Suppressor macrophage treated with lipopolysaccharide for 1 hour (primary cell): ENCODE measurements at regions not wholly inside any gene's neighbourhood (a gene's known extent, or its start where the extent isn't known, plus 50 kb on each side); places are given as distances from the start of the nearest gene placed in this dataset.
"Not testable (repeated sequence)": the region's sequence is repeated elsewhere in the genome, so short reads cannot be mapped to it uniquely, and the experiment has no call there.

Experiments
- DNase-seq, 3 donors: peaks; one replicate each; pipeline ENCODE4 v3.0.0-alpha.2; 2020 to 2022

DNA sequence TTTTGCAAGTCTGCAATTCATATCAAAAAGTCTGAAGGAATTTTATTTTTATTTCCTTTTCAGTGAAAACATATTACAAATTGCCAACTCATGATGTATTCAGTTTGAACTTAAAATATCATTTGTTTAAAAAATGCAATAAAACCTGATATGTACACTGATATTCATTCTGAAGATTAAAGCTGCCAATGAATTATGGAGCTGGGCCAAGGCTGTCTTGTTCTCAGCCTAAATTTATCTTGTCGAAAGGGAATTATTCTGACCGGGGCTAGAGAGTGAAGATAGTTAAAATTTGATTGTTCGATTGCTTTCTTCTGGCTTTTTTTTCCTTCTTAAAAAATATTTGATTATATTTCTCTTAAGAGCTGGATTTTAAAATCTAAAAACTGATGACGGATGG is 54.0 kb upstream of the RBFOX1 start:
- no peak for DNase-seq

DNA sequence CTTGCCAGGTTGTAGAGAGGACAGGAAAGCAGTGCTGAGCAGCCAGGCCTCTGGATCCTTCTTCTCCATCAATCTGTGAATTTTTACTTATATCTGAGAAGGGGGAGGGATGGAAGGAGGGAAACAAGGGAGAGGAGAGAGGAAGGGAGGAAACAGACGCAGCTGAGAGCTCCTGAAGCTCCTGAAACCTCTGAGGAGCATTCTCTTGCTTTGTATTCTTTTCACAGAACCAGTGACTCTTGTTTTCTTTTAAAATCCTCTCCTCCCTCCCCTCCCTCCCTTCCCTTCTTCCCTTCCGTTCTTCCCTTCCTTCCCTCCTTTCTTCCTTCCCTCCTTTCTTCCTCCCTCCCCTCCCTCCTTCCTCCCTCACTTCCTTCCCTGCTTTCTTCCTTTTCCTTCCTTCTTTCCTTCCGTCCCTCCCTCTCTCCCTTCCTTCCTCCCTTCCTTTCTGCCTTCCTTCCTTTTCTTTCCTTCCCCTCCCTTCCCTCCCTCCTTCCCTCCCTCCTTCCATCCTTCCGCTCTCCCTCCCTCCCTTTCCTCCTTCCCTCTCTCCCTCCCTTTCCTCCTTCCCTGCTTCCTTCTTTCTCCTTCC is 60.0 kb upstream of the RBFOX1 start:
- no peak for DNase-seq

DNA sequence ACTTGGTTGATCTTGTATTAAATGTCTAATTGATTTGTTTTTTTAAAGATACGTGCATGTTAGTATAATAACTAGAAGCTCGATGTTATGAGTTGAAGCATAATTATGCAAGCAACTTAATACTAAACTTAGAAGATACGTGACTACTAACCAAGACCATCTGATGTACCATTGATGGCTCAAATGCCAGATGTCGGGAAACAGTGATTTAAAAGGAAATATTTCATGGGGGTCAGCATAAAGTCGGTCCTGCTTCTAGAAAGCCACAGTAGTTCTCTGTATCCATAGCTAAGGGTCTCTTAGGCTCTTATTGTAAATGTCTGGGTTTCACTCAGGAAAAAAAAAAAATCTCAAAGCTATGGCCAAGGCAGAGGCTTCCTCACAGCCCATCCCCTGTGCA is 61.2 kb upstream of the RBFOX1 start:
- no peak for DNase-seq

DNA sequence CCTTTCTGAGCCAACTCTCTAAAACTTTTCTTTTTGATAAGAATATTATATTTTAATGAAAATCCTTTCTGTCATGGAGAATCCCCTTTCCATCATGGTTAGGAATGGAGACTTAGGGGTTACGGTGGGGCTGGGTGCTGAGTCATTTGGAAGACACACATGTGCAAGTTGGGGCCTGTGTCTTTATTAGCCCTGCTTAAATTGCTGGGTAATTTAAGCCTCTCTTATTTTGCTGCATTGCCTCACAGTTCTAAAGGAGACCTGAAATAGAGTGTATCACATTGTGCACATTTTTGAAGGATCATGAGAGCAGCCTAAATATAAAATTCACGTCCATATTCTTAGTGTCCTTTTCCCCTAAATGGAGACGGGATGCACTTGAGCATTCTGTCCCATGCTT is 61.8 kb upstream of the RBFOX1 start:
- DNase-seq: no peak

DNA sequence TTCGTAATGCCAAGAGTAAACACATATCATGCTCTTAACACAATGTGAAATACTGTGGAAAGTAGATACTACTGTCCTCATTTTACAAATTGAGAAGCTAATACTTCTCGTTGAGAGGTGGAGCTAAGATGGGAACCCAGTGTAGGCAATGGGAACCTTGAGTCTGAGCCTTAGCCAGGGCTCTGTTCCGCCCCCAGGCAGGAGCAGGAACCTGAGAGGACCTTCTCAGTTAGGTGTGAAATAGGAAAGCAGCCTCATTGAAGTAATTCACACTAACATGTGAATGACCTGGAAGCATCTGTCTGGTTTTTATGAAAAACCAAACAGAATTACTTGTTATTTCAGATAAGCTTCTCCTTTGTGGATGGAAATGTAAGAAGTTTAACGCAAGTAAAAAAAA is 62.6 kb upstream of the RBFOX1 start:
- no peak for DNase-seq

DNA sequence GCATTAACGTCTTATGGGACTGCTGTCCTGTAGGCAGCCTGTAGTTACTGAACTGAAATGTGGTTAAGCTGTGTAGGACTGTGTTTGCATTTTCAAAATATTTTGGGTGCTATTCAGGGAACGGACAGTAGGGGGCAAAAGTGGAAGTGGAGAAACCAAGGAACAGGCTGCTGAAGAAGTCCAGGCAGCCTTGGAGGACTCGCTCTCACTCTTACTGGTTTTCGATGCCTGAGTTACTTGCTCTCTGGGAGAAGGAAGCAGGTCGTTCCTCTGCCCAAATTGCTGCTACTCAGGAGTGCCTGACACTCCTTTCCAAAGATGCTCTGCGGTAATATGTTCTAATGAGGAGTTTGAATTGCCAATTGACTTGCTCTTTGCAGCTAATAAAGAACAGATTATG is 64.5 kb upstream of the RBFOX1 start:
- DNase-seq: peak; percentile 29 to 50 (median 47)

DNA sequence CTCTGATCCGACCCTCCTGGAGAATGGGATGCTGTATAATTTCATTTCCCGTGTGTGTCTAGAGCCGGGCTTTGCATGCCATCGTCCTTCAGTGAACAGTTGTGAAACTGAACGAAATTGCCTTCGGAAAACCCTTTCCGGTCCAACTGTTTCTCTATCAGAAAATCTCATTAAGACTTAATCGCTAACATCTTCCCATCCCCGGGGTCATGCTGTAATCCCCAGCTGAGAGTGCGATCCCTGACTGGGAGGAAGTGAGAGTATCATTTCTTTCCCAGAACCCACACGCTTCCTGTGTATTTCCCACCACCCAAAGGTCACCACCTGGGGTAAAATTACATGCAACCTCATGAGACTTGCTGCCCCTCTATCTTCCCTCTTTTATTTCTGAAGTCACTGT is 75.6 kb upstream of the RBFOX1 start:
- no peak for DNase-seq

DNA sequence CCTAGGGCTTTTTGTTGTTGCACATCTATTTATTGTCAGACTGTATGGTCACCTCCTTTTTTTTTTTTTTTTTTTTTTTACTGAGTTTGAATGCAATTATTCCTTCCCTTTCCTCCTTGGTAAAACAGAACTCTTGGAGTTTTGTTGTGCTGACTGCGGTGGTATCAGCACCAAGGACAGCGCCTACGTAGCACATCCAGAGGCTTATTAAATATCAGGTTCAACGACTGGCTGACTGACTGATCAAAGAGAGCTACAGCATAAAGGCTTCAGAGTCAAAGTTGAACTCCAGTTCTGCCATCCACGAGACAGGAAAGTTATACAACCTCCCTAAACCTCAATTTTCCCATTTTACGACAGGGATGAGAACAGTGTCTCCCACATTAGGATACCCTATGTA is 86.1 kb upstream of the RBFOX1 start:
- peak in 1 of 3 donors; percentile 2 for DNase-seq

DNA sequence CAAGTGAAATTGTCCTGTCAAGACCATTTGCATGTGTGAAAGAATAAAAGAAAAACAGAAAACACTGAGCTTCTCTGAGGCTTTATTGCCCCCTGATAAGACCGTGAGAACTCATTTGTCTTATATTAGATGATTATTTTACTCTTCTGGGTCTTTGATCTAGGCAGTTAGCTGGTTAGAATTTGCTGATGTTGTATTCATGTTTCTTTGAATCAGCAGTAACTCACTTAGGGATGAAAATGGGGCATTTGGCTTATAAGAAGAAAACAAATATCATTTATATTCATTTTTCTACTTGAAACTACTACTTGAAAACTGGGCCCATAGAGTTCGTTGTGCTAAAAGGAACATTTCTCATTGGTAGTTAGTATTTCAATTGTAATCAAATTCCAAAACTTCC is 93.1 kb upstream of the RBFOX1 start:
- DNase-seq: no peak

DNA sequence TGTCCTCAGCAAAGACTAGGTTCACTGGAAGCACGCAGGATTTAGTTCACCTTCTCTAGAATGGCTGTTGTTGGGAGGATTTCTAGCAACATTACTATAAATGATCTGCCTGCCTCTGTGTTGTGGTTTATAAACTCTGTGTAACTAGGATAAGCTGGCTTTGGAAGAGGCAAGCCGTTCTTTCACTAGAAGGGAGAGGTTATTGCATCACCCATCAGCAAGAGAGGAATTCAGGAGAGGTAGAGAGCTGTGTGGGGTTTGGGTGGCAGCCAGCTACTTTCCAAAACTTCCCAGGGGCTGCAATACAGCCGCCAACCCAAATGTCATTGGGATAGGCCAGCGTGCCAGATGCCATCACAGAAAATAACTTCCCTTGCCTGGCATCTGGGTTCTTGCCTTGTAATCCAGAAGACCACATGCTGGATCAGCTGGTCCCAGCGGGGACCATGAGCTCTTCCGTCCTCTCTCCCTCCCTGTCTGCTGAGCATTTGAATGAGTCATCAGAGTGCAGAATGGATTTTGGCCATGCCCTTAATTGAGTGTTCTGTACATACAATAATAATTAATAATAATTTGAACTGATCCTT is 95.7 kb upstream of the RBFOX1 start:
- no peak for DNase-seq

DNA sequence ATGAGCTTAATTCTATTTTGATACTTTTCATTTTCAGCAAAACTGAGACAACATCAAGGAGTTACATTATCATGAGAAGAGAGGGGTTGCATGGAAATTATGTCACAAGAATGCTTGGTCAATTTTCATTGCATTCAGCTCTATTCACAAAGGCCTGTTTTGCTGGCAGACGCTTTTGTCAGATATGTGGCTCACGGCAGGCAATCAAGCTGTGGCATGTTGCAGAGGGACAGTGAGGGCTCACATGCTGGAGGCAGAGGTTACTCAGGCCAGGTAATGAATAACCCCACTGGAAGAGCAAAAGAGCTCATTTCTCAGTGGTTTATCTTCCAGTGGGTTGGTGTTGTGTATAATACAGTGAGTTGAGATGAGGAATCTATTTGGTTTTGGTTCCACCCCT is 98.7 kb upstream of the RBFOX1 start:
- no peak for DNase-seq

DNA sequence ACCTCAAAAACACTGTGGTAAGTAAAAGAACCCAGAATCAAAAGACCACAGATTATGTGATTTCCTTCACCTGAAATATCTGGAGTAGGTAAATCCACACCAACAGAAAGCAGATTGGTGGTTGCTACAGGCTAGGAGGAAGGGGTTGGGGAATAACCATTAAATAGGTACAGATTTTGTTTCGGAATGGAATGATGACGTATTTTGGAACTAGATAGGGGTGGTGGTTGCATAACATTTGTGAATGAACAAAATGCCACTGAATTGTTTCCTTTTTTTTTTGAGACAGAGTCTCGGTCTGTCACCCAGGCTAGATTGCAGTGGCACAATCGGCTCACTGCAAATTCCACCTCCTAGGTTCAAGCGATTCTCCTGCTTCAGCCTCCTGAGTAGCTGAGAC is 100.9 kb upstream of the RBFOX1 start:
- no peak for DNase-seq

DNA sequence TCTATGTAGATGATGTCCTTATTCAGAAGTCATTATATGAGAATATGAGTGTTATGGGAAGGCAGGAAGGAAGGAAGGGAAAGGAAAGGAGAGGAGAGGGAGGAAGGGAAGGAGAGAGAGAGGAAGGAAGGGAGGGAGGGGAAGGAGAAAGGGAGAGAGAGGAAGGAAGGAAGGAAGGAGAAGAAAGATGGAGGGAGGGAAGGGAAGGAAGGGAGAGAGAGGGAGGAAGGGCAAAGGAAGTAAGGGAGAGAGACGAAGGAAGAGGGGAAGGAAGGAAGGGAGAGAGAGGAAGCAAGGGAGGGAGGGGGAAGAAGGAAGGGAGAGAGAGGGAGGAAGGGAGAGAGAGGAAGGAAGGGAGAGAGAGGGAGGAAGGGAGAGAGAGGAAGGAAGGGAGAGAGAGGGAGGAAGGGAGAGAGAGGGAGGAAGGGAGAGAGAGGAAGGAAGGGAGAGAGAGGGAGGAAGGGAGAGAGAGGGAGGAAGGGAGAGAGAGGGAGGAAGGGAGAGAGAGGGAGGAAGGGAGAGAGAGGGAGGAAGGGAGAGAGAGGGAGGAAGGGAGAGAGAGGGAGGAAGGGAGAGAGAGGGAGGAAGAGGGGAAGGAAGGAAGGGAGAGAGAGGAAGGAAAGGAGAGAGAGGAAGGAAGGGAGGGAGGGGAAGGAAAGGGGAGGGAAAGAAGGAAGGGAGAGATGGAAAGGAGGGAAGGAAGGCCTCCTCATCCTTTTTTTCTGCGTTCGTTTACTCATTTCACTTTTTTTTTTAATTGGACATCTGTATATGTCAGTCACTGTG is 103.0 kb upstream of the RBFOX1 start:
- DNase-seq: not testable (repeated sequence)

DNA sequence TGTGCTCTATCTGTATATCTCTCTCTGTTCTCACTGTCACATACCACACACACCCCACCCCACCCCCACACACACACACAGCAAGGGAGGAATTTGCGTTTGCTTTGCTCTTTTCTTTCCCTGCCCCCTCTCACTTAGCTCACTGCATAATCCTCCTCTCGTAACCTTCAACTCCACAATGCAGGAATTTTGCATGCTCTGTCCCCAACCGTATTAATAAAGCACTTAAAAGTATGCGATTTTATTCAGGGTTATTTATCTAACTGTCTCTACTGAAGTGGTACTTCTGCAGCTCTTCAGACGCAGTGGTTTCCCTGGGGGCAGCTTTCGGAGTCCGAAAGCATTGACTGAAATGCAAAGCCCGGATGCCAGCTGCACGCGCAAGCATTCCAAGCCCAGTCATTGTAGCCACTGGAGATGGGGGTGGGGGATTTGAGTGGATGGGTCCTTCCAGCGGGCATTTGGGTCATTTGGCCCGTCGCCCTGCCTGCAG is 105.4 kb upstream of the RBFOX1 start:
- DNase-seq: no peak

DNA sequence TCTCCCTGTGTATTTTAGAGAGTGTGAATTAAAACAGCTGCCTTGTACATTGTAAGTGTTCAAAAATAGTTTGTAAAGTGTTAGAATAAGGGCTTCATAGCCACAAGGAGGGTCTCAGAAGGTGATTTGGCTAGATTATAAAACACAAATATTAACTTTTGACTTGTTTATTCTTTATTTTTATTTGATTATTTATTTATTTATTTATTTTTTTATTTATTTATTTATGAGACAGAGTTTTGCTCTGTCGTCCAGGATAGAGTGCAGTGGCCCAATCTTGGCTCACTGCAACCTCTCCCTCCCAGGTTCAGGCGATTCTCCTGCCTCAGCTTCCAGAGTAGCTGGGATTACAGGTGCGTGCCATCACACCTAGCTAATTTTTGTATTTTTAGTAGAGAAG is 111.5 kb upstream of the RBFOX1 start:
- no peak for DNase-seq

DNA sequence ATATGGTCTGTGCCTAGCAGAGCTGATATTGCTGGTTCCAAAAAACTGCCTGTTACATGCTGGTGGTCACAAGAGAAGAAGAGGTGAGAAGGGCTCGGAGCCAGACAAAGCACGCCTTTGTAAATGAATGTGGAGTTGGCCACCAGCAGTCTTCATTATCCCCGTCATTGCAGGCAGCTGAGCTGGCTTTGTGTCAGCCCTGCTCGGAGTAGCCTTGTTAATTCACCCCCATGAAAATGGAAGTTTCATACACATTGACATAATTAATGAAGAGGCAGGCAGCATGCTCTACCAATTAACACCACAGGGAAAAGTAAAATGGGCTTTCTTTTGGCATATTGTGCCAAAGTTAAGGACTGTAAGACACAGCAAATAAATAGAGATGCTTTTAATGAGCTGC is 113.7 kb upstream of the RBFOX1 start:
- DNase-seq: no peak

DNA sequence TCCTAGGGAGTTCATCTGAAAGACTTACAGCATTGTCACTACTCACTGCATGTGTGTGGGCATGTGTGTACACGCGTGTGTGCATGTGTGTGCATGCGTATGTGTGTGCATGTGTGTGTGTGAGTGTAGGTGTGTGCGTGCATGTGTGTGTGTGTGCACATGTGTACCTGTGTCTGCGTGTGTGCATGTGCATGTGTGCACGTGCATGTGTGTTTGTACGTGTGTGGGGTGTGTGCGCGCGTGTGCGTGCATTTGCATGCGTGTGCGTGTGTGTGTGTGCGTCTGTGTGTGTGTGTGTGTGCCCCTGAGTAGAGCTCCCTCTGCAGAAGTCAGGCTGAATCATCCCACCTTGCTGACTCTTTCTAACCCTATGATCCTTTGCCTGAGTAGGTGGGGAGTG is 114.8 kb upstream of the RBFOX1 start:
- no peak for DNase-seq

DNA sequence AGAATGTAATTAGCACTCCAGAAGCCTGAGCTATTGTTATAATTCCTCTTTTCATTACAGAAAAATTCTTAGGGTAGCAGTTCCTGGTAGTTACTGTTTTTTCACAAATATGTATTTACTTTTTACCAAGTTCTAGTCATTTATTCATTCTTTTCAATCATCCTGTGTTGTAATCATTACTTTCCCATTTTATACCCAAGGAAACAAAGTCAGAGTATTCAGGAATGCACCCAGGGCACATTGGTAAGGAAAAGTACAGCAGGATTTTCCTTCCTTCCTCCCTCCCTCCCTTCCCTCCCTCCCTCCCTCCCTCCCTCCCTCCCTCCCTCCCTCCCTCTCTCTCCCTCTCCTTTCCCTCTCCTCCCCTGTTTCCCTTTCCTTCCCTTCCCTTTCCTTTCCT is 115.9 kb upstream of the RBFOX1 start:
- no peak for DNase-seq

DNA sequence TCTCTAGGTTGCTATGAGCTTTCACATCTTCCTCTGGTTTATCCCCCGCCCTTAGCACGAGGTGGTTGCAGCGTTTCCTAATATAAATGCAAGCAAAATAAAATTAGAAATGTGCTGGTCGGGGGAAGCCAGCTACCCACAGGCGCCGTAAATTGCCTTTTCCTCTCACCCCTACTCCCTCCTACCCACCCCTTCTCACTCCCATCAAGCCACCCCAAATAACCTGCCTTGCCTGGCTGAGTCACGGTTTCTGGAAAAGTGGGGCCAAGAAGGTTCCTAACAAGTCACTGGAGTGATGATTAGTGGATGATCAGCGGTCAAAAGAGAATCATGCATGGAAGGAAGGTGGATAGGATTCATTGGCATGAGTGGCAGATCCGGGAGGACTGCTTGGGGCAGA is 120.9 kb upstream of the RBFOX1 start:
- no peak for DNase-seq

DNA sequence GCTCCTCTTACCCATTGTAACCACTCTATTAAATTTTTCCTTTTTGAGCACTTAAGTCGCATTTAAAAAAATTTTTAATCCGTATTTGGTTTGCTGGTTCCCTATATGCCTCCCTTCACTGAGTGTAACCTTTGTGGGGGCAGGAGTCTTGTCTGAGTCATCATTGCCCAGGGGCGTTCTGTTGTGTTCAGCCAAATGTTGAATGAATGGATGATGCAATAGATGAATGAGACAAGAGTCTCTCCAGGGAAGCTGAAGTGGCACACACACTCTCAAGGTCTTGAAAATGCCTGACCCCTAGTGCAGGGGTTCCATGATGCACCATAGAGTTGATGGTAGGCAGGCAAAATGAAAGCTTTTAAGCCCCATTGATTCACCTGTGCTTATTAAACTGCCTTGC is 123.0 kb upstream of the RBFOX1 start:
- no peak for DNase-seq

DNA sequence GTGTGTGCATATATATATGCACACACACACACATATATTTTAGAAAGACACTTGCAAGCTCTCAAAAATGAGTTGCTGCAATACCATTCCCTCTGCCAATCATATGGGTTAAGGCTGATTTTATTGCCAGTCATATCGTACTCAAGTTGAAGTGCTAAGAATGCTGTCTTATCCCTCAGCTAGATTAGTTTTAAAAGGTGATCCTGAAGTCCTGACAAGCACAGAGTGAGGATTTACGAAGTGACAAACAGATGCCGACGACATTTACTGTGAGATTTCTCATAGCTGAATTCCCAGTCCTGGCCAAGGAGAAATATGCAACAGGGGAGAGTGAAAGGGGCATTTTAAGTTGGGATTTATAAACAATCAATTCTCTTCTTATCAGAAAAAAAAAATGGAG is 126.2 kb upstream of the RBFOX1 start:
- no peak for DNase-seq

DNA sequence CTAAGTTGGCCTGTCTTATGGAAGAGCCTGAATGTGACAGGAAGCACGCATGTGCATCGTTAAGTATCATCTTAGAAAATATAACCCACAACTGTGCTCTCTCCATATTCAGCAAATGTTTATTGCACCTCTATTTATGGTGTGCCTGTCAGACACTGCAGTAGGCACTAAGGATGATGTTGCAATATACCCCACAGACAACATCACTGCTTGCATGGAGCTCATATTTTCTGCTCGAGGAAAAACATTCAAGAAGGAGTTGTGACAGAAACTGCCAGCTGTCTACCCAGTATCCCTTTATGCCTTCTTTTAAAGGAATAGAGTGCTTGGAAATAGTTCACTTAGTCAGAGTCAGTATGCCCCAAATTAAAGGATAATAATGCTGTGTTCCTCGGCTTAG is 132.3 kb upstream of the RBFOX1 start:
- DNase-seq: no peak

DNA sequence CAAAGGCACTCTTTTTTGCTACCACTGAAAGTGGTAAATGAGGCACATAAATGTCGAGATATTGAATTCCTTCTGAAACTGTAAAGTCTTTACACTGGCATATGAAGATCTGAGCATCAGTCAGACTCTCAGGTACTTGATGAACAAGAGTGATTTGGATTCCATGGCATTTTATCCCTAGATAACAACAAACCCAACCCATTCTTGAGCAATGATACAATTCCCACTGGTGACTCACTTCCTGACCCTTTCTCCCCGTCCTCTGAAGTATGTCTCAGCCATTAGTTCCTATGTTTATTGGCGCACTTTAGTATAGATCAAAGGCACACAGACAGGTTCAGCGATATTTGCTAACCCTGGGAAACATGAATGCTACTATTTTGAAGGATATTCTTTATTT is 147.0 kb upstream of the RBFOX1 start:
- no peak for DNase-seq

DNA sequence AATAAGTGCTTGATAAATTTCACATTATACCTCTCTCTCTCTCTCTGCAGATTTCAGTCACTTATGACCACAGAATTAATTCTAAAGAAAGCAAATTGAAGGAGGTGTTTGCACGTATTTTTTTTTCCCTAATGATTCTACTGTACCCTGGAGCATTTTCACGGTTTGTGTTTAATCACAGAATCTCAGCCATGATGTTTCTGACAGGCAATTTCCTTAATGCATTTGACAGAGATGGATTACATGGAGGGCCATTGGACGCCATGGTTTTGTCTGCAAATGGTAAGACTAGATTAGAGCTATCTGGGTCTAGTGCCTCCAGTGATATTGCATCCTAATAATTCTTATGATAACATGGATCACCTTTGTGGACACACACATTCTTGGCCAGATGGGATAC is 147.5 kb upstream of the RBFOX1 start:
- no peak for DNase-seq

DNA sequence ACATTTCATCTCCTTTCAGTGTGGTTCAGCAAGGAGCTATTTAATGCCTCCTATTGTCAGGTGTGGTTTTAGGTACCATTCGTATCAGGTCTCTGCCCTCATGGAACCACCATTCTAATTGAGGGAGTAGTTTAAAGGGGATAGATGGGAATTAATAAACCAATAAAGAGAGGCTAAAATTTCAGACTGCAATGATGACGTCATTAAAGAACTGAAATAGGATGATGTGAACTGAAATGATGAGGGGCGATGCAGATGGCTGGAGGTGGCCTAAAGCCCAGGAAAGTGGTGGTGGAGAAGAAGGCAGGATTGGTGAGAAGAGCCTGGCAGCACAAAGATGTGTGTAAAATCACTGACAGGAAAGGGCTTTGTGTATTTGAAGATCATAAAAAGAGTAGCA is 148.9 kb upstream of the RBFOX1 start:
- DNase-seq: no peak
